Colonic mucosa (tissue), 4 donors: ENCODE measurements at regions not wholly inside any gene's neighbourhood (a gene's known extent, or its start where the extent isn't known, plus 50 kb on each side); places are given as distances from the start of the nearest gene placed in this dataset.

ENCODE experiments used
- DNase-seq: peaks from one replicate; pipeline ENCODE4 v3.0.0-alpha.2; 2020
- H3K27ac ChIP-seq: fragments of 200-600 bp; one replicate; pipeline ENCODE4 v1.8.0; 2021
- H3K27me3 ChIP-seq: fragments of 200-600 bp; one replicate; pipeline ENCODE4 v1.8.0; 2021
- H3K36me3 ChIP-seq: fragments of 200-600 bp; one replicate; pipeline ENCODE4 v1.8.0; 2021
- H3K4me1 ChIP-seq: fragments of 200-600 bp; one replicate; pipeline ENCODE4 v1.8.0; 2021; ENCODE audit warnings: mild to moderate bottlenecking
- H3K4me3 ChIP-seq: fragments of 200-600 bp; one replicate; pipeline ENCODE4 v1.8.0; 2021
- H3K9ac ChIP-seq, 2 donors: one replicate each; pipeline ENCODE4 v1.7.0; 2013; ENCODE audit warnings: control low read depth in 2 of 2, low read depth in 2 of 2, low read length in 2 of 2
- H3K9me3 ChIP-seq: fragments of 200-600 bp; one replicate; pipeline ENCODE4 v1.8.0; 2021
- CTCF ChIP-seq: fragments of 200-600 bp; IDR thresholded peaks from one replicate; pipeline ENCODE4 v1.8.0; 2022; ENCODE audit warnings: antibody characterized with exemption, mild to moderate bottlenecking
- intact Hi-C: fragments of 100-400 bp; cut with DNase I; formaldehyde crosslinking; loops from one replicate; pipeline ENCODE4 v1.14.1; 2022
- donor health status: healthy.
- donor health status: DM: no; HTN: no; CAD: no.
- donor health status: DM: no; HTN: no; CAD: no.

DNA sequence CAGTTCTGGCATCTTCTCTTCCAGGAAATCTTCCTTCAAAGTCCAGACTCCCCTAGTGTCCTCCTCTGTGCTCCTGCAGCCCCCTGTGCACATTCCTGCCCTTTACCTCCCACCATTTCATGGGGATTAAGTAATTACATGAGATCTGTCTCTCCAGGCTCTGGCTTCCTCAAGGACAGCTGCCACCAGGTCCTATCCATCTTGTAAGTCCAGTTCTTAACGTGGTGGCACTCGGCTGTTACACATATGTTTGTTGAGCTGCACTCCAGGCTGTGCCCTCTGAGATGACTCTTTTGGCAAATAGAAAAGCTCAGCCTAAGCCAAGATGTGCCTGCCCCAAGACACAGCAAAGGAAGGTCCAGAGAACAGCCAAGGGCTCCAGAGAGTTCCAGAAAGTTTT, 57.4 kb upstream of the CAMK1G start:
- no peaks in the 10 kb centered on the region for H3K27me3 ChIP-seq

DNA sequence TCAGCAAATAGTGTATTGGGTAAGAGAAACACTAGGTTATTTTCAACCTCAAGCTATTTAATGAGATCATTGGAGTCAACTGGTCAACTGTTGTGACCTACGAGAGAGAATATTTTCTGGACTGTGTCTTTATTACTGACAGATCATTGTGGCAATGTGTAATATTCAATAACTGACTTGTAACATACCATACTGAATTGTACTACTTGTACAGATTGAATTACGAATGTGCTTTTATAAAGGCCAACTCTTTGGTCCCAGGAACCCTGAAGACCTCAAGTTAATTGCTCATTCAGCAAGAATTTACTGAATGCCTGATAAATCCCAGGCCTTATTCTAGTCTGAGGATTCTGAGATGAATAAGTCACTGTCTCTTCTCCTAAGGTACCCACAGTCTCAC, 56.1 kb upstream of the CAMK1G start:
- no peak for TF ChIP-seq CTCF
- no peak overlapping the region for H3K9ac ChIP-seq
- intact Hi-C loops: no loop called here
- H3K36me3 ChIP-seq: no peaks in the 10 kb centered on the region
- H3K27ac ChIP-seq: no peak overlapping the region
- no peak for DNase-seq
- H3K4me1 ChIP-seq: no peaks in the 10 kb centered on the region
- H3K9me3 ChIP-seq: no peaks in the 10 kb centered on the region
- no peak overlapping the region for H3K4me3 ChIP-seq
- no peaks in the 10 kb centered on the region for H3K27me3 ChIP-seq

More for the DNA sequence above, 57.4 kb upstream of the CAMK1G start:
- Histone ChIP-seq H3K9ac (no peak overlapping the region), H3K4me1 (no peaks in the 10 kb centered on the region), H3K9me3 (no peaks in the 10 kb centered on the region), H3K36me3 (no peaks in the 10 kb centered on the region), H3K4me3 (no peak overlapping the region), H3K27ac (no peak overlapping the region)
- intact Hi-C loops: no loop called here
- DNase-seq: no peak
- TF ChIP-seq CTCF: no peak

GRCh38 chr1:209527993-209528717, 55.4 kb upstream of the CAMK1G start:
- intact Hi-C loops: no loop called here
- Histone ChIP-seq H3K27me3 (no peaks in the 10 kb centered on the region), H3K9me3 (no peaks in the 10 kb centered on the region), H3K4me3 (no peak overlapping the region), H3K4me1 (no peaks in the 10 kb centered on the region), H3K36me3 (no peaks in the 10 kb centered on the region), H3K27ac (no peak overlapping the region), H3K9ac (no peak overlapping the region)
- DNase-seq: no peak
- TF ChIP-seq CTCF: no peak

- H3K27ac ChIP-seq: no peak overlapping the region
- H3K9me3 ChIP-seq: no peaks in the 10 kb centered on the region
- H3K27me3 ChIP-seq: no peaks in the 10 kb centered on the region
- no peak overlapping the region for H3K9ac ChIP-seq
- TF ChIP-seq CTCF: no peak
- no peak overlapping the region for H3K4me3 ChIP-seq
- intact Hi-C loops: no loop called here
- no peaks in the 10 kb centered on the region for H3K36me3 ChIP-seq
- DNase-seq: no peak
- H3K4me1 ChIP-seq: no peaks in the 10 kb centered on the region
Observed at GRCh38 chr1:209529233-209529632, 54.3 kb upstream of the CAMK1G start.

GRCh38 chr1:209531006-209531405, 52.5 kb upstream of the CAMK1G start:
- Histone ChIP-seq H3K27ac (no peak overlapping the region), H3K9me3 (no peaks in the 10 kb centered on the region), H3K36me3 (no peaks in the 10 kb centered on the region), H3K27me3 (no peaks in the 10 kb centered on the region), H3K4me3 (no peak overlapping the region), H3K4me1 (no peaks in the 10 kb centered on the region), H3K9ac (no peak overlapping the region)
- DNase-seq: no peak
- TF ChIP-seq CTCF: no peak
- intact Hi-C loops: no loop called here
